EH (cell line): ENCODE measurements at regions not wholly inside any gene's neighbourhood (a gene's known extent, or its start where the extent isn't known, plus 50 kb on each side); places are given as distances from the start of the nearest gene placed in this dataset.

ENCODE experiments used
- DNase-seq: peaks from one replicate; pipeline ENCODE4 v3.0.0-alpha.2; 2015; ENCODE audit warnings: low read depth

- DNase-seq = peak; percentile 82
Observed at GRCh38 chr12:59929110-59929509, 333.3 kb downstream of the SLC16A7 start.

GRCh38 chr12:59934486-59934885, 338.7 kb downstream of the SLC16A7 start:
- DNase-seq = peak; percentile 61

GRCh38 chr12:59936534-59936933, 340.7 kb downstream of the SLC16A7 start:
- no peak for DNase-seq

- peak; percentile 41 for DNase-seq
Observed at GRCh38 chr12:59937148-59937547, 341.3 kb downstream of the SLC16A7 start.

- no peak for DNase-seq
Observed at GRCh38 chr12:59938190-59938962, 342.5 kb downstream of the SLC16A7 start.

- peak; percentile 37 for DNase-seq
Observed at GRCh38 chr12:59940631-59941342, 345.0 kb downstream of the SLC16A7 start.

- DNase-seq = no peak
Observed at GRCh38 chr12:59941461-59941860, 345.6 kb downstream of the SLC16A7 start.

- DNase-seq = no peak
Observed at GRCh38 chr12:59944177-59944576, 348.3 kb downstream of the SLC16A7 start.

- DNase-seq = no peak
Observed at GRCh38 chr12:59946635-59947034, 350.8 kb downstream of the SLC16A7 start.

GRCh38 chr12:59963546-59963945, 367.7 kb downstream of the SLC16A7 start:
- no peak for DNase-seq

GRCh38 chr12:59972905-59973304, 377.1 kb downstream of the SLC16A7 start:
- peak; percentile 94 for DNase-seq

- DNase-seq = peak; percentile 97
Observed at GRCh38 chr12:59973515-59973914, 377.7 kb downstream of the SLC16A7 start.

- DNase-seq = no peak
Observed at GRCh38 chr12:59977779-59978178, 381.9 kb downstream of the SLC16A7 start.

GRCh38 chr12:59980476-59980875, 384.6 kb downstream of the SLC16A7 start:
- peak; percentile 73 for DNase-seq

GRCh38 chr12:59999291-59999690, 403.5 kb downstream of the SLC16A7 start:
- DNase-seq = no peak

- no peak for DNase-seq
Observed at GRCh38 chr12:60010486-60010885, 414.7 kb downstream of the SLC16A7 start.

GRCh38 chr12:60012659-60013058, 416.8 kb downstream of the SLC16A7 start:
- DNase-seq = no peak

GRCh38 chr12:60014436-60014835, 418.6 kb downstream of the SLC16A7 start:
- no peak for DNase-seq

- no peak for DNase-seq
Observed at GRCh38 chr12:60020068-60020467, 424.2 kb downstream of the SLC16A7 start.

GRCh38 chr12:60021235-60021634, 425.4 kb downstream of the SLC16A7 start:
- DNase-seq = no peak

GRCh38 chr12:60027266-60027665, 431.4 kb downstream of the SLC16A7 start:
- no peak for DNase-seq

GRCh38 chr12:60034147-60034546, 438.3 kb downstream of the SLC16A7 start:
- no peak for DNase-seq

GRCh38 chr12:60035835-60036234, 440.0 kb downstream of the SLC16A7 start:
- peak; percentile 57 for DNase-seq
